AG08395 (cell line): ENCODE measurements at regions not wholly inside any gene's neighbourhood (a gene's known extent, or its start where the extent isn't known, plus 50 kb on each side); places are given as distances from the start of the nearest gene placed in this dataset.
"Not testable (repeated sequence)": the region's sequence is repeated elsewhere in the genome, so short reads cannot be mapped to it uniquely, and the experiment has no call there.

Experiments
- DNase-seq: peaks from one replicate; pipeline ENCODE4 v3.0.0; 2012; ENCODE audit warnings: mixed read lengths, low spot score

- DNase-seq: no peak
Measured at GRCh38 chr12:74595696-74596095, 58.1 kb downstream of the ATXN7L3B start.

DNA sequence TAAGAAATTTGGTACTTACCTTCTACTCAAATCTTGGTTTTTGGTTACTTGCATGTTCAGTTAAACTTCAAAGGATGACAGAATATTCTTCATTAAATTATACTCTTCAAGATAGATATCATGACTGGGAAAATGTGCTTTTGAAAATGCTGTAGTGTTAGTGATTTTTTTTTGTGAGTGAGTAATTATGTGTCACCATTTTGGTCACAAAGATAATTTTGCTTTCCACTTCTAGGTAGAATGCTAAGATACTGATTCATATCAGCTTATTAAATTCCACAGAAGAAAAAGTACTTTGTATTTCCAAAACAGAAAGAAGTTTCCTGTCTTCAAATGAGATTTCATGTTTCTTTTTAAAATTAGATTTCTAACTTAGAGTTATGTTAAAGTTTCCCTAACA, 61.2 kb downstream of the ATXN7L3B start:
- no peak for DNase-seq

- no peak for DNase-seq
Measured at GRCh38 chr12:74599932-74600331, 62.3 kb downstream of the ATXN7L3B start.

GRCh38 chr12:74600817-74601216, 63.2 kb downstream of the ATXN7L3B start:
- DNase-seq: not testable (repeated sequence)

DNA sequence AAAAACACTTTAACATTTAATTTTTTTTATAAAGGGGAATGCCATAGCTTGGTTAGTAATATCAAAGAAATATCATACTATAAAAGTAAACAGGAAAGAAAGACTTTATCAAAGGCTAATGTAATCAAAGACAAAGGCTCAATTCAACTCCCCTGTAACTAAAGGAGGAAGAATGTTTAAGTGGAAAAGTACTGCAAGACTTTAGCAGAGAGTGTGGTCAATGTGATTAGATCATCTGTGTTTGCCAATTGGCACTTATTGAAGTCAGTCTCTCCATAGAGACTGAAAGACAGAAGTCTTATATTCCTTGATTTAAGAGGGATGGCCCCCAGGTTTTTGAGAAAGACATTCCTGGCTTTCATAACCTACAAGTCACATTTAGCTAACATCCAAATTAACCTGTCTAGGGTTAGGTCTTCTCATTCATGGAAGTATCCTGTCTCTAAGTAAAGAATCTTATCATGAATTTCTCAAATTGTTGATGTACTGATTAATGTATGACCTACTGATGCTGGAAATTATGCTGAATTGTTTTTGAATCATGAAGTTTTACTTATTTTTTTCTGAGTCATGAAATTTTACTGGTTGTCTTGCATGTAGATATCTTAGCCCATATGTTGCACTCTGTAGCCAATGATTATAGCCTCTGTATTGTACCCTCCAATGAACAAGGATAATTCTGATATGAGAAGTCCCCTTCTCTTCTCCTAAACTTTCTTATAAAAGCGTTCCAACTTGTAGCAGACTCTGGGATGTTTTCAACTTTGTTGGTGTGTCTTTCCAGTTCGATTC, 65.4 kb downstream of the ATXN7L3B start:
- no peak for DNase-seq

DNA sequence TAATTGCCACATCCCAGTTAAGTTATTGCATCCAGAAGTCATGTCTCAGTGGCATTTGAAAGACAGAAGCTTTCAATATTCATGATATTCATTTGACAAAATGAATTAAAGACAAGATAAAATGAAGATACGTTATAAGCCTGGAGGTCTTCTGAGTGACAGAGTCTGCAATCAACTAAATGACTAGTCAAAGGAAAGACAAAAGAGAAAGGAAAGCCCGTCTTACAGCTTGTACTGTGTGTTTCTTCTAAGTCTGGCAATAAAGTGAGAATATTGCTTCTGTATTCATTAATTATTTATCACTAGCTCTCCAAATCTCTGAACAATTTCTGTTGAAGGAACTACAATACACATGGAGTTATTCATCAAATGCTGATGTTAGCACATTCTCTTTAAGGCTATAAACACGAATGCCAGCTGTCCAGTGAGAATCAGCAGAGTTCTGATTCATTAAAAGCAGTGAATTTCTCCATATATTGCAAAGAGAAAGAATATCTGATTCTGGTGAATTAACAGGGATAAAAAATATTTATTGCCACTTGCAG, 70.7 kb downstream of the ATXN7L3B start:
- no peak for DNase-seq

DNA sequence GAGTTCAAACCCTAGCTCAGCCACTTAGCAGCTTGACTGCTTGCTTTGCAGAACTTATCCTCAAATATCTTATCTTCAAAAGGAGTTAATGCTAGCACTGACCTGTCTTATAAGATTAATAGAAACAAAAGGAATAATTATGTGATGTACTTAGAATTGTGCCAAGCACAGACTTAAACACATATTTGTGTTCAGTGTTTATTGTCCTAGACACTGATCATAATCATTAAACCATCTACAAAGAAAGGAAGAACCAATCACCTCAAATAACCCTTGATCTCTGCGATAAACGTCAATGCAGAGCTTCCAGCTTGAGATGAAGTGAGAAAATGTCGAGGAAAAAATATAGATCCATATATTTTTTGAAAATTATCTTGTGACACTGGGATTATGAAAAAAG, 73.1 kb downstream of the ATXN7L3B start:
- no peak for DNase-seq

DNA sequence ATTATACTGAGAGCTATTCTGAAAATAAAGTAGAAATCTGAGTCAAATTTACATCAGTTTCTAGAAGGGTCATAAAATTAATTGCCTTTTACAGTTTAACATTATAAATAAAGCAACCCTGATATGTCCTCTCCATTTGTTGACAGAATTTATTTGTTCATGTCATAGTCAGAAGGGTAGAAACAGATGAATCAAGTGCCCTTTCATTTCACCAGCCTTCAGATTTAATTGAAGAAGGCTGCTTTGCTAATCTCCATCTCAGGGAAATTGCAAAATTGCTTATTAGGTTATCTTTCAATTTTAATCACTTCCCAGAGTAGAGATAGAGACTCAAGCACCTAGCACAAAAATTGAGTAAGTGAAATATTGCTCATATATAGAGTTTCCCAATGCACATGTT, 76.8 kb downstream of the ATXN7L3B start:
- no peak for DNase-seq

- no peak for DNase-seq
Measured at GRCh38 chr12:74619084-74619483, 81.4 kb downstream of the ATXN7L3B start.

DNA sequence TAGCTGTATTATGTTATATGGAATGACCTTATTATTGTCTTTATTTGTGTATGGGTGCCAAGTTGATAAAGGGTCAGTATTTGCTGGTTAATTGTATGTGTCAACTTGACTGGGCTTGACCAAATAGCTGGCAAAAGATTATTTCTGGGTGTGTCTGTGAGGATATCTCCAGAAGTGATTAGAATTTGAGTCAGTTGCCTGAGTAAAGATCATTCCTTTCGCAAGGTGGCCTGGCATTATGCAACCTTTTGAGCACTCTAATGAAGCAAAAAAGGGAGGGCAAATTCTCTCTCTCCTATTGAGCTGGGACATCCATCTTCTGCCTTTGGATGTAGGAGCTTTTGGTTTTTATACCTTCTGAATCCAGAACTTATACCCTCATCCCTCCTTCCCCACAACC, 82.2 kb downstream of the ATXN7L3B start:
- DNase-seq: no peak

DNA sequence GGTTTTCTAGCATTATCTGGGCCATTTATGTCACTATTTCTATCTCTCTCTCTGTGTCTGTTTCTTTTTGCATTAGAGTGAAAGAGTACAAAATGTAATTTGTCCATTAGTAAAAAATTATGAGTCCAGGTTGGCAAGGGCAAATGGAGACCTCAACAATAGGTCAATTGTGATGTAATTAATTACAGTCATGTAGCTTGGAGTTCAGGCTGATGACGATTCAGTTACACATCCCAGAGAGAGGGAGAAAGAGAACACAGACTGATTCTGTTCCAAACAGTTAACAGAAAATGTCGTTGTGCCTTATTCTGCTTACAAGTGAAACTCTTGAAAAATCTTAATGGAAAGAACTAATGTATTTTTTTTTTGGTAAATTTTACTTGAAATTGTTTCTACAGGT, 83.3 kb downstream of the ATXN7L3B start:
- DNase-seq: no peak

DNA sequence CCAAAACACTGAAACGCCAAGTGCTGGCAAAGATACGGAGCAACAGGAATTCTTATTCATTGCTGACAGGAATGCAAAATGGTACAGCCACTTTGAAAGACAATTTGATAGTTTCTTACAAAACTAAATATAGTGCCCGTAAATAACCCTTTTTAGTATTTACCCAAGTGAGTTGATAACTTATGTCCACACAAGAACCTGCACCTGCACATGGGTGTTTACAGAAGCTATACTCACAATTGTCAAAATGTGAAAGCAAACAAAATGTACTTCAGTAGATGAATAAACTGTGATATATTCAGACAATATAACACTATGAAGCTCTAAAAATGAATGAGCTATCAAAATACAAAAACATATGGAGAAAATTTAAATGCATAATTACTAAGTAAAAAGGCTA, 86.6 kb downstream of the ATXN7L3B start:
- no peak for DNase-seq

DNA sequence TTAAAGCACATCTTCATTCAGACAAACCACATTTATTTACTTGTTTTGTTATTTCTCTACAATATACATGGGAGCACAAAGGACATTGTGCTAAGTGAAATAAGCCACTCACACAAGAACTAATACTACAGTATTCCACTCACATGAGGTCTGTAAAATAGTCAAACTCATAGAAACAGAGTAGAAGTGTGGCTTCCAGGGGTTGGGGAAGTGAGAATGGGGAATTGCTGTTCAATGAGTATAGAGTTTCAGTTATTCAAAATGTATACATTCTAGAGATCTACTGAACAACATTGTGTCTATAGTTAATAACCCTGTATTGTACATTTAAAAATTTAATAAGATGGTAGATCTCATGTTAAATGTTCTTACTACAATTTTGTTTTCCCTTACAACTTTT, 88.8 kb downstream of the ATXN7L3B start:
- no peak for DNase-seq

- no peak for DNase-seq
Measured at GRCh38 chr12:74641262-74641661, 103.6 kb downstream of the ATXN7L3B start.

DNA sequence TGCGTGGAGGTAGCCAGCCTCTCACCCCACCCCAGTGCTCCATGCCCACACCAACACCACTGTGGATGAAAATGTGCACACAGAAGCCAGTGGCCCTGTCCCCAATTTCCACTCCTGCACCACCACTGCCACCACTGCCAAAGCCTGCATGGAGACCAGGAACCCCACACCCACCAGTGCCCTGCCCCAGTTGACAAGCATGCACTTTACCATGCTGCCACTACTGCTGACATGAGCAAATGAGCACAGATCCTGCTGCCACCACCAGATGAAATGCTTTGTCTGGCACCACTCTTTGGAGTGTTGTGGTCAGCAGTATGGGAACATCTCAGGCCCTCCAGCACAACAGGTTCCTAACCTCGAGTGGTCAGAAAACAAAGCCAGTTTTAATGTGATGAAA, 104.1 kb downstream of the ATXN7L3B start:
- DNase-seq: no peak

GRCh38 chr12:74644681-74645080, 107.0 kb downstream of the ATXN7L3B start:
- no peak for DNase-seq

DNA sequence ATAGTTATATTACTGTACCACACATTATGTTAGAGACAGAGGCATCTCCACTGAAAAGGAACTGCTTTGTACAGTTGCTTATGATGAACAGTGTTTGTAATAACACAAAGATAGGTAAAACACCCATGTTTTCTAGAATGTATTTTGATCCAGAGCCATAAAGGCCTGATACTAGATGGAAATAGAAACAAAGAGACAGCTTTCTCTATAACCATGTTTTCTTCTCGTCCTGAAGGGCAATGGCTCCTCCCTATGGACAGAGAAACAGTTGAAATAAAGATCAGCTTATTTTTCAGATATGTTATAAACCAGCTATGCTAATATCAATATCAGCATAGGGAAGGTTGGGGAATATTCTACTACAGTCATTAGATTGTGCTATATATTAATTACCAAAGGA, 109.2 kb downstream of the ATXN7L3B start:
- DNase-seq: no peak

DNA sequence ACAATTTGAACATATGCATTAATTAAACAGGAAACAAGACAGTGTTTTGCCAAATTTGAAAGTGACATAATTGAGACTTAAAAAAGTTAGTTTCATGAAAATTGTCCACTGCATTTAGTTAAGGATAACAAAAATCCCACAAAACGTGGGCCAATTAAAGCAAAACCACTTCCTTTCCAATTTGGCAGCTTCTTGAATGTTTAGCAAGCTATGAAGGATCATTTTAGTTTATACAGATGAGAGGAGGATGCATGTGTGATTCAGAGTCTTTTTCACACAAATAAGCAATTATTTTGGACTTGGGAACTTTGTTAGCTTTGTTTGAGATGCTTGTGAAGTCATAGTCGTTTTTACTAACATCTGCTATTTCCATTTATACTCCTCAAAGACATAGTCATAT, 109.6 kb downstream of the ATXN7L3B start:
- DNase-seq: no peak

DNA sequence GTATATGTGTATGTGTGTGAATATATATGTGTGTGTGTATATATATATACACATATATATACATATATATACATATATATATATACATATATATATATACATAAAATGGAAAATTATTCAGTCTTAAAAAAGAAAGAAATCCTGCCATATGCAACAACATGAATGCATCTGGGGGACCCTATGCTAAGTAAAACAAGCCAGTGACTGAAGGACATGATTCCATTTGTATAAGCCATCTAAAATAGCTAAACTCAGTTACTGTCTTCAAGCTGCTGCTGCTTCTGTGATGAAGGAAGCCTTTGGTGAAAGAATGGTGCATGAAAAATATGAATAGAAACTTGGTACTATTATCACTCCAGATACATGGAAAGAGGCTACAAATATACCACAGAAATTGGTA, 118.6 kb downstream of the ATXN7L3B start:
- no peak for DNase-seq

DNA sequence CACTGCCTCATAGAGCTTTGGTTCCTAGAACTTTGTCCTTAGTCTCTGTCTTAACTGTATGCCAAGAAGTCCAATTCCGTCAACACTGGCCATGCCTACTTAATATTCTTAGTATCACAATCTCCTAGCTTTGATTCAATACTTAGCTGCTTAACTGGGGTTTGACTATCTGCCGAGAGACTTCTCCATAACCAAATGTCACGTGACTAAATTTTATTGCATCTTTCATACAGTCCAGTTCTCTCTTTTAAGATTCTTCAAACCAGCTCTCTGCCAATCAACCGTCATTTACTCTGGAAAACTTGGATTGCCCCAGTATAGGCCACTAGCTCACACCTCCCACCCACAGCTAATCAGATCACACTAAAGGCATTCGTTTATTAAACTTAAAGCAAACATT, 122.8 kb downstream of the ATXN7L3B start:
- no peak for DNase-seq

GRCh38 chr12:74663958-74664357, 126.3 kb downstream of the ATXN7L3B start:
- no peak for DNase-seq

DNA sequence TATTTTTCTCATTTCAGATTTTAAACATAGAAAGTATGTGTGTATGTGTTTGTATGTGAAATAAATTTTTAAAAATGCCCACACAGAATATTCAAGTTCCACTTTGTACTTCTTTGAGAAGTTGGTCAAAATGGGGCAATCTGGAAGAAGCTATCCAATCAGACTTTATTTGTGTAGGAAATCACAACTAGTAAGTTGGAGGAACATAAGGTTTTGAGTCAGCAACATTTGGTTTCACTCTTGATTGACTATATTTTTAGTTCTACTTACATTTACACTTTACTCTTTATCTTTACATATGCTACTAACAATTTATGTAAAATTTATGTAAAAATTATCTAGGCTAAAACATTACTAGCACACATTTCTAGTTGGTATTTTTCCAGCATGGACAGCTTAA, 128.1 kb downstream of the ATXN7L3B start:
- no peak for DNase-seq

DNA sequence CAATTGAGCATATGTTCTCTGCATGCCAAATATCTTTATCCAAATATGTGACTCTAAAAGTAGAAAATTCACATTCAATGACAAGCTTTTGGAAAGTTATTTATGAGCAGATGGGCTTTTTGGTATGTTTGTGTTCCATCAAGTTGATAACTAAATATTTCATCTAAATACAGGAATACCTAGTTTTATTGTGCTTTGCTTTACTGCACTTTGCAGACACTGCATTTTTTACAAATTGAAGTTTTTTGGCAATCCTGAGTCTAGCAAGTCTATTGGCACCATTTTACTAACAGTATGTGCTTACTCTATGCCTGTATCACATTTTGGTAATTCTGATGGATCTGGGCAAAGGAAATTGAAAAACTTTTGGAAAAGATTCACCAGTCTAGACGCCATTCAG, 133.8 kb downstream of the ATXN7L3B start:
- DNase-seq: no peak

- DNase-seq: not testable (repeated sequence)
Measured at GRCh38 chr12:74676955-74677354, 139.3 kb downstream of the ATXN7L3B start.
